GM19438 (cell line): ENCODE measurements at regions not wholly inside any gene's neighbourhood (a gene's known extent, or its start where the extent isn't known, plus 50 kb on each side); places are given as distances from the start of the nearest gene placed in this dataset.

Experiments
- ATAC-seq: cut with Tn5 transposase; IDR thresholded peaks from one replicate; pipeline ENCODE4 v1.9.1; 2021; ENCODE audit warnings: low read depth; ENCODE audit not compliant: unreplicated experiment

DNA sequence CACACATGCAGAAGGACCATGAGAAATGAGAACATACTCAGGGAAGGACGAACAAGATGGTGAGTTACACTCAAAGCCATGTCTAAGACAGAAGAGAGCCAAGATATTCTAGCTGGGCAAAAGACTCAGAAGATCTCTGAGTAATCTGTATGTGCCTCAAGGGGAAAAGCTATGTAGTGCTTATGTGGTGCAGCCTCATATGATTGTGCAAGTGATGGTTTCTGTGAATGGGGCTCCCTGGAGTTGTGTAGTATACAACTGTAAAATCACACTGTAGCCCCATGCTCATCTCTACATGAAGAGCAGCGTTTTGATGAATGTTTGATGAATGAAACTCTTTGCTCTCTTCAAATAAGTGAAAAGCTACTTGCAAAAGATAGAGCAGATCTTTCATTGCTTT is 57.5 kb downstream of the OSR1 start:
- no peak for ATAC-seq

GRCh38 chr2:19299522-19299921 is 58.9 kb downstream of the OSR1 start:
- ATAC-seq = no peak

DNA sequence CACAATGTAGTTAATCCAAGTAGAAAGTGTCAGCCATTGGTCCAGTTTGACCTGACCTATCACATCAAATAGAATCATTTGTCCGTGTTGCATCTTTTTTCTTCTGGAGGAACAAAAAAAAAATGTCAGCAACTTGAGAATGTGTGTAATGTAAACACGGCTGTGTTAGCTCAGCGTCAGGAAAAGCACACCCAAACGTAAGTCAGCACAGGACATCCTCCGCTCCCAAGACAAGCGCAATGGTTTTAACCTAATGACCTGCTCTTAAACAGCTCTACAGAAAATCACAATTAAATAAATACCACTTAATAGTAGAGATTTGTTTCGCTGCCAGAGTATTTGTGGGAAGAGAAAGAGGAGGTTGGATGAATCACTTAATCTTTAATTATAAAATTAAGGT is 59.4 kb downstream of the OSR1 start:
- no peak for ATAC-seq

GRCh38 chr2:19297716-19298115 is 60.7 kb downstream of the OSR1 start:
- ATAC-seq = no peak

- ATAC-seq = no peak
These were observed 62.4 kb downstream of the OSR1 start for GRCh38 chr2:19295998-19296502.

DNA sequence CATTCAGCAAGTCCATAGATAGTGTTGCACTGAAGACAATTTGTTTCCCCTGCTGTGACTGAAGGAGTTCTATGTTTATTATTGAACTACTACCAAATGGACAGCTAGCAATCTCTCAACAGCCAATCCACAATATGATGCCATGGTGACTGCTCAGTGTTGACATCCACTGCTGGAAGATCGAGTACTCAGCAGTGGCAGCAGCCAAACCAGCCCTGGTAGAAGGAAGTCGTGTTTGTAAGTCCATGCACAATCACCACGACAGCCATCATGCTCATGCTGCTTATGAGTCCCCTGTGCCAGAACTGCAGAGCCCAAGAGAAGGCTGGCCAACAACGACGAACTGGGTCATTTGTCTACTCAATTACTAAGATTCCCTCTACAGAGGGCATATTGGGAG is 66.4 kb downstream of the OSR1 start:
- no peak for ATAC-seq

DNA sequence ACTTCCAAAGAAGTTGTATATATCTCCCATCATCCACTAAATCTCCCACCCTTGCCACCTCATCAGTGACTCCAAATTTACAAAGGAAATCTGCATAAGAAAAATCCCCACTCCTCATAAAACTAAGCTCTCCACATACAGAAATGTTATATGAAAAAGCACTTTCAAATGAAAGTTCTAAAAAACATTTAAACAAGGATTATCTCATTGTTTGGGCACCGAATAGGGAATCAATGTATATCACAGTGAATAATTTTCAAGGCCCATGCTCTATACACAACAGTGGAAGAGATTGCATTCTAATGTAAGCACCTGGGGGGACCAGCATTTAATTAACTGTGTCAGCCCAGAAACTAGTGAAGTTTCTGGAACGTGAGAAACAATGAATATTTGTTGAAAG is 70.1 kb downstream of the OSR1 start:
- ATAC-seq = no peak

DNA sequence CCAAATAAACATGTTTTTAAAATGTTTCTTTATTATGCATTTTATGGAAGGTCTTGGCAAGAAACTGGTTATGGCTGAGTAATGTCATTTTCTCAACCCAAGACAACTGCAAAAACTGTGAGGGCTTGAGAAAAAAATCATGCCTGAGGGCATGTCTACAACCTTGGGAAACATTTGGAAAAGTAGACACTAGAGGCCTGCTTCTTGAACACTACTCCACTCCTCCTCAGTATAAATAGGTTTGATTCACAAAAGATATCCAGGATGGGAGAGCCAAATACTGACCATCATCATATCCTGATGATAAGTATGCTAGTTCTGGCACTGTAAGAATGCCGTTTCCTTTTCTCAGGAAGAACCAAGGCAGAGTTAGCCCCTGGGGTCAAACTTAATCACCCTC is 71.1 kb downstream of the OSR1 start:
- ATAC-seq = no peak

GRCh38 chr2:19282305-19282704 is 76.1 kb downstream of the OSR1 start:
- no peak for ATAC-seq

GRCh38 chr2:19274439-19274838 is 84.0 kb downstream of the OSR1 start:
- ATAC-seq = no peak

DNA sequence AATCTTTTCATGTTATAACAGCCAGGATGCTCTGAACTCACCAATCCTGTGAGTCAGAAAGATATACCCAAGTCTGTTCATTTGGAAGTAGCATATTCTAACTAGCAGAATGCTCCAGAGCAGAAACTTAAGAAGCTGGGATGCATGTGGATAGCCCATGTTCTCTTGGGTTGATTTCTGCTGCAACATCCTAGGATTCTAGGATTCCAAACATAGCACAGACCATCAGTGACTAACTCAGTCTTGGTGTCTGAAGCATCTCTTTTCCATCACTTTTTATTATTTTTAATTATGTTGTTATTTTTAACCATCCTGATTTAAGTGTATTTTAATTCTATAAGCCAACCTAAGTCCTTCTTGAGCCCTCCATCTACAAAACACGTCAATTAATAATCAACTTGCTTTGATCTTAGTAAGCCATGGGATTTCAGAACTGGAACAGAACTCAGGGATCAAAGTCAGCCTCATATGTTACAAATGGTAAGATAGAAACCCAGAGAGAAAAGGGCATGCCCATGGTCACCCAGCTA is 85.4 kb downstream of the OSR1 start:
- ATAC-seq = no peak

- ATAC-seq = no peak
These were observed 86.4 kb downstream of the OSR1 start for GRCh38 chr2:19272039-19272438.

DNA sequence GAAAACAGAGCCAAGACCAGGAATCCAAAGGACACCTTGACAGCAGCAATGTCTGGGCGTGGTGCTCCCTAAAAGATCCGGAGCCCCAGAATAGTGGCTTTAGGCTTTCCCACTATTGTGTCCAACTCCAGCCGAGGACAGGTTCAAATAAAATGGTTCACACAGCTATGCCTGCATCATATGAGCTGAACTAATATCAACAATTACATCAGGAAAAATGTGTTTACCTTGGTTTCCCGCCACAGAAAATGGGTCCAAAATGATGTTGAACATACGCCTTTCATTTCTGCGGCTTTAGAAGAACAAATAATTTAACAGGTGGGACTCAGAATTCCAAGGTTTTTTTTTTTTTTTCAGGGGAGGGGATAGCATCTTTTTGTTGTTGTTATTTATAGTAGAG is 93.6 kb downstream of the OSR1 start:
- no peak for ATAC-seq

DNA sequence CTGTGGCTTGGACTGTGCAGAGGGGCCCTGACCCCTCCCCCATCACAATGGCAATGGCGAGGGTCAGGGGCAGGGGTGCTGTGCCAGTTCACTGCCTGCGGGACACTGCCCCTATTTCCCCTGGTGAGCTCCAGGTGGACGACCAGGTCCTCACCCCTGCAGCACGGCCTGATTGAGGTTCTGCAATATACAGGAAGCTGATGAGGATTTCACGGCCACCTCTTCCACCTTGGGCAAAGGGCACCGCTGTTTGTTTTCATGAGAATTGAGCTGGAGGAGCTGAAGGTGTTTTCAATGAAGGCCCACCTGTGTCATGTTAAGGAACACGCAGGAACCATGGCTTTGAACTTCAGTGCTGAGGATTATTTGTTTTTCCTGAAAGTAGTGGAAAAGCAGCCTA is 96.3 kb downstream of the OSR1 start:
- no peak for ATAC-seq

DNA sequence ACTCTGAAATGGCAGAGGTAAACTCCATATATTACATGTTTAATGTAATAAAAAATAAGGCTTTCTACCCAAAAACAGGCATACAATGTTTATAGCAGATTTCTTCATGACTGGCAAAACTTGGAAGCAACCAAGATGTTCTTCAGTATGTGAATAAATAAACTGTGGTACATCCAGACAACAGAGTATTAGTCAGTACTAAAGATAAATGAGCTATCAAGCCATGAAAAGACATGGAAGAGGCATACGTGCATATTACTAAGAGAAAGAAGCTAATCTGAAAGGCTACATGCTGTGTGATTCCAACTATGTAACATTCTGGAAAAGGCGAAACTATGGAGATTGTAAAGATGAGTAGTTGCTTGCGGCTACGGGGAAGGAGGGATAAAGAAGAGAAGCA is 97.4 kb downstream of the OSR1 start:
- ATAC-seq = no peak

DNA sequence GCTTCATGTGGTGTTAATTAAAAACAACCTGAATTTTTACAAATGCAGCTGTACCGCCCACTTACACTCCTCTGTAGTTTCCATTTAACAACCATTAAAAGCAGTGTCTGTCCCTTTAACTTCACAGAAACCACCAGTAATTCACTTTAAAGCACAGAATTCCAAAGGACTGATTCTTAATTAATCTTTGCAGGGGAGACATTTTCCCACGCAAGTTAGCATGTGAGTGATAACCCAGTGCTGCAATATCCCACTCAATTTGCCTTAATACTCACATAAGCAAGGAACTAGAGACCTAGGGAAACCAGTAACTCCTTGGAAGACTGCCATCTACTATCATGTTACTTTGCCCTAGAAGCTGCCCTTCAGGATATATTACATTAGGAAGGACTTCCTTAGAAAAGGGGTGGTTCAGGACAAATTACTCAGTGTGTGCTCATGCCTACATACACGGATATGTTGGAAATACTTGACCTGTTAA is 102.3 kb downstream of the OSR1 start:
- no peak for ATAC-seq

DNA sequence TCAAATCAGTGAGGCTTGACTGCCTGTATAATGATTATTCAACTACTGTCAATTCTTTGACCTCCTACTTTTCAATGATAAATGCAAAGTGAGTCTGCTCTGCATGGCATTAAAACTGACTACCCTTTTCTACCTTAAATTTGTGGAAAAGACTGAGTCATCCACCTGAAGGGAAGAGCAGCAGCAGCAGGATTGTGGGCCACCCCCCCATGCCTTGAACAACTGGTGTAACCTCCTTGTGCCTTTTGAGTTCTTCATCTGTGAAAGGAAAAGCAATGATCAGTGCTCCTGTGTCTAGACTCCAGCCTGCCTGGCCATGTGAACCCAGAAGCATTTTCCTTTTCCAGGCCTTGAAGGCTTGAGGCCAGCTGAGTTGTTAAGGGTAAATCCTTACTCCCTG is 102.9 kb downstream of the OSR1 start:
- no peak for ATAC-seq

DNA sequence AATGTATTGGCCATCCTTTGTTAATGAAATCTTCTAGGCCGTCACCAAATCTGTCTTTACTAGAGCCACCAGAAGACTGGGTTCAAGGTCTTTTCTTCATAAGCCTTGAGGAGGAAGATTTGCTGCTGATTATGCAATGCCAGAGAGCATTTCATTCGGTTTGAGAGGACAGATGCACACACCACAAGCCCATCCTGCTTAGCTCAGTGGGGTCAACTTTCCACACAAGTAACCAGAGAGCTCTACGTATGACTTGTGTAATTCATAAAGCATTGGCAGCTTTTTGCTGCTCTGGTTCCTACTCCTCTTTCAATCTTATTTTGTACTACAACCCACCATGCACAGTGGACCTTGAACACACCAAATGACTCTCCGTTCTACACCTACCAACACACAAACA is 106.9 kb downstream of the OSR1 start:
- ATAC-seq = no peak

- ATAC-seq = no peak
These were observed 107.5 kb downstream of the OSR1 start for GRCh38 chr2:19250906-19251305.

- ATAC-seq = no peak
These were observed 111.2 kb downstream of the OSR1 start for GRCh38 chr2:19247186-19247585.

DNA sequence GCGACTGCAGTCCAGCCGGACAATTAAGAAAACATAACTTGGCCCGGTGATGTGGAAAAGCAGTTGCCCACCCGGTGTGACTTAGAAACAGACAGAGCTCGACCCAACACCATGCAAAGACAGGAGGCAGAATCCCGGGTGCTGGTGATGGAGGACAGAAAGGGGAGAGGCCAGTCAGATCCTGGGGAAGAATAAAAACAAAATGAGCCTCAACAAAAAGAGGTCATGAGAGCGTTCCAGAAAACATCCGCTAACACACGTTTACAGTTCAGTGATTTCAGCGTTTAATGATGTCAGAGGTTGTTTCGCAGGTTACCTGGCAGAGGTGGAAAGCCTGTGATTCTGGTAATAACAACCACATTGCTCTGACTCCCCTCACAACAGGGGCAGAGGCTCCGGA is 111.9 kb downstream of the OSR1 start:
- no peak for ATAC-seq

DNA sequence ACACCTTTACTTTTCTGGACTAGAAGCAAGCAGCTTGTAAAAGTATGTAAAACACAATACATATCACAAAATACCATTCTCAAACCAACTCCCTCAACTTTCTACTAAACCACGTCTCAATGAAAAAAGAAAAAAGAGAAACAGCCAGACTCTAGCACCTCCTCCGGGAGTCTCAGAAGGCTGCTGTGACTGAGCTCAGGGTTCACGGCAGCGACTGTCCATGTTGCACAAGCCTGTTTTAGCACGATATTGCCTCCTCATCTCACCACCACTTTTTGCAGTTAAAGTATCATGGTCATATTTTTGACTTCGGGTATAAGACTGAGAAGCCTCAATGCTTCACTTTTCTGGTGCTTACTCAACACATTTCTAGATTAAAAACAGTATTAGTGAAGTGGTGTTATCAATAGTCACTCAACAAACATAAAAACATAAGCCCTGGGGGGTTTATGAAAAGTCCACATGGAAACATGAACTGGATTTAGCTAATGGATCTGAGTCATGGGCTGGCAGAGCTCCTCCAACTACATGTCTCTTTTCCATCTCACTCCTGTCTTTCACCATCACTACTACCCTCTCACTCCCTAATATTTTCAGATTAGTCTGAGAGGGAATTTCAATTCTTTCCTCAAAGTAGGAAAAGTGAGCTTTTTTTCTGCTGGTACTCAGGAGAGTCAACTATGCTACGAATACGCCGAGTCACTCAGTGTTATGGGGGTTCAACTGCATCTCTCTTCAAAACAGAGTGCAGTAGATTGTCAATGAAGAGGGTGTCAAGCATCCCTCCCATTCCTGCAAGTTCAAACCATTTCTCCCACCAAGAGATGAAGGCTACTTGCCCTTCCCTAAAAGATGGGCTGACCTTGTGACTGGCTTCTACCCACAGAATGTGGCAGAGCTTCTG is 113.7 kb downstream of the OSR1 start:
- ATAC-seq = no peak
